ENCODE measurements at regions not wholly inside any gene's neighbourhood (a gene's known extent, or its start where the extent isn't known, plus 50 kb on each side); places are given as distances from the start of the nearest gene placed in this dataset.

DNA sequence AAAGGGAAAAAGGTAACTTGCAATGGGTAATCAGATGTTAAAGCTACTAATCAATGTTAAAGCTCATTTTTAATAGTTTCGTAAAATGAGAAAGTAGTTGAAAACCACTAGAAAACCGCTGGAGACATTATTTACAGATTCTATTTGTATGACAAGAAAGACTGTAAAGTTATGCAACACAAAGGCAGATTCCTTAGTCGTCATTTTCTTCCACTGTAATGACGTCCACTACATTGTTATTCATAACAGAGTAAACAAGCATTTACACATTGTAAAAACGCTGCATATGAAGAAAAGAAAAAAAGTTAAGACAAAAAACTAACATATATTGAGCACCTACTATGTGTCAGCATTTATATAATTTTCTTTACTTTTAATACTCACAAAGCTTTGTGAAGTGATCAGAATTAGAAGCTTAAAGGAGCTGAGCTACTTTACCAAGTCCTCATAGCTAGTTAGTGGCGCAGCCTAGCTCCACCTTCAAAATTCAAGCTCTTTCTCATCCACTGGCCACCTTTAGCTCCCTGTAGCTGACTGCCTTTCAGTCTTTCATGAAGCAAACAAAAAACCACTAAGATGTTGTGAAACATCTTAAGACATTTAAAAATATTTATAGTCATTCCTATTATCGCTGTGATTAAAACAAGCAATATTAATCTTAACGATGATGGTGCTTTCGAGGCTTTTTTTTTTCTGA is 100.1 kb upstream of the CDIN1 start:
- TF ChIP-seq, protein P1, sequence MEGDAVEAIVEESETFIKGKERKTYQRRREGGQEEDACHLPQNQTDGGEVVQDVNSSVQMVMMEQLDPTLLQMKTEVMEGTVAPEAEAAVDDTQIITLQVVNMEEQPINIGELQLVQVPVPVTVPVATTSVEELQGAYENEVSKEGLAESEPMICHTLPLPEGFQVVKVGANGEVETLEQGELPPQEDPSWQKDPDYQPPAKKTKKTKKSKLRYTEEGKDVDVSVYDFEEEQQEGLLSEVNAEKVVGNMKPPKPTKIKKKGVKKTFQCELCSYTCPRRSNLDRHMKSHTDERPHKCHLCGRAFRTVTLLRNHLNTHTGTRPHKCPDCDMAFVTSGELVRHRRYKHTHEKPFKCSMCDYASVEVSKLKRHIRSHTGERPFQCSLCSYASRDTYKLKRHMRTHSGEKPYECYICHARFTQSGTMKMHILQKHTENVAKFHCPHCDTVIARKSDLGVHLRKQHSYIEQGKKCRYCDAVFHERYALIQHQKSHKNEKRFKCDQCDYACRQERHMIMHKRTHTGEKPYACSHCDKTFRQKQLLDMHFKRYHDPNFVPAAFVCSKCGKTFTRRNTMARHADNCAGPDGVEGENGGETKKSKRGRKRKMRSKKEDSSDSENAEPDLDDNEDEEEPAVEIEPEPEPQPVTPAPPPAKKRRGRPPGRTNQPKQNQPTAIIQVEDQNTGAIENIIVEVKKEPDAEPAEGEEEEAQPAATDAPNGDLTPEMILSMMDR (IDR thresholded peaks at IDR 0.05; ENCODE audit: insufficient read depth, low read depth, low read length) = no peak
- TF ChIP-seq EZH2 (IDR thresholded peaks at IDR 0.05; ENCODE audit: insufficient read depth, low read length) = no peak

Measured in astrocyte (in vitro differentiated cells and primary cell).